ENCODE measurements at regions not wholly inside any gene's neighbourhood (a gene's known extent, or its start where the extent isn't known, plus 50 kb on each side); places are given as distances from the start of the nearest gene placed in this dataset.
A peak's percentile ranks its signal among the peaks of the same experiment; 100 is the strongest.

DNA sequence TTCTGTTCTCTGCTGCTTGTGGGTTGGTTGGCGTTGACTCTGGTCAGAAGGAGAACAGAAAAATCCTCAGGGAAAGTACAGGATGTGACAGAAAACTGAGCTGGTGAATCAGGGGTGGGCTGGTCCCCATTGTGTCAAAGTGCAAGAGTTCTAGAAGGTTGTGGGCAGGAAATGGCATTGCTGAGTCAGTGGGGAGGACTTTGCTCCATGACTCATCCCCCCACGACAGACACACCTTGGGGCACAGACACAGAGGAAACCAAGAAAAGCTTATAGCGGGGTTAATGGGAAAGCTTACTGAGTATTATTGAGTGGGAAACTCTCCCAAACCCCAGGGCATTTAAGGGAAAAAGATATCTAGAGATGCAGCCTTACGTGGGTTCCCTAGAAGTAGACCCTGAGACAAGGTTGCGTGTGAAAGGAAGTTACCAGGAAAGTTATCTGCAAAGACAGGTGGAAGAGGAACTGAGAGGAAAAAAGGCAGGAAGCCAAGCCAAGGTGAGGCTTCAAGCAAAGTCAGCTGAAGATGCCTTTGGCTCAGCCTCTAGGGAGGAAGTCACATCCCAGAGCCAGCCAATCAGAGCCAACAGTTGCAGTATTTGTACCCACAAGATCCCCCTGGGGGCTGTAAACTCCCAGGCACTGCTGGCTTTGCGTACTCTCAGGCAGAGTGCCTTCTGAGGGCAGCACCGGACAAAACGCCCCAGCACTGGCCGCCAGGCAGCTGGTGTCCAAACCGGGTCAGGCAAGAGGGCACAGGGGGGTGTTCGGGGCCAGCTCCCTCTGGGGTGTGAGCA, 86.4 kb downstream of the FOXL1 start:
- DNase-seq (ENCODE audit: low spot score): peak; percentile 83

DNA sequence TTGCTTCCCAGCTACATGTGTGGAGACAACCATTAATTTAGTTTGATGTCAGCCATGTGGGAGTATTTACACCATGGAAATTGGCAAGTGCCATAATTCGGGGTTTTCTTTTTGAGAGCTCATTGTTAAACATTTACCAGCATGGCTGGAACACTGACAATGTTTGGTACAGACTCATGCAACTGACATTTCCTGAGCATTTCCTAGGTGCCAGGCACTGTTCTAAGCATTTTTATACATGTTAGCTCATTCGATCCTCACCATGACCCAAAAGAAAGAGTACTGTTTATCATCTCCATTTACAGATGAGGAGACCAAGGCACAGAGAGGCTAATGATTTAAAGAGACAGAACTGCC, 86.9 kb downstream of the FOXL1 start:
- DNase-seq (ENCODE audit: low spot score): peak; percentile 48

DNA sequence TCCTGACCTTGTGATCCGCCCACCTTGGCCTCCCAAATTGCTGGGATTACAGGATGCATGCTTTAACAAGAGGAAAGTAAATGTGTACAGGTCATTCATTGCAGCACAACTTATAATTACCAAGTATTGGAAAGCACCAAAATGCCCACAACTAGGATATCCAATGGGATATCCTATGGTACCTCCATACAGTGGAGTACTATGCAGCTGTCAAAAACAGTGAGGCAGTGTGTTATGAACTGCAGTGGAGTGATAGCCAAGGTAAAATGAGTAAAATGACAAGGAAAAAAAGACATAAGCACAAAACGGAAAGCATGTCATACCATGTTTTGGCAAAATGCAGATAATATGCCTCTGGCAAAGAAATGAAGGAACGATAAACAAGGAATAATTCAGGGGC, 87.6 kb downstream of the FOXL1 start:
- DNase-seq (ENCODE audit: low spot score): no peak

DNA sequence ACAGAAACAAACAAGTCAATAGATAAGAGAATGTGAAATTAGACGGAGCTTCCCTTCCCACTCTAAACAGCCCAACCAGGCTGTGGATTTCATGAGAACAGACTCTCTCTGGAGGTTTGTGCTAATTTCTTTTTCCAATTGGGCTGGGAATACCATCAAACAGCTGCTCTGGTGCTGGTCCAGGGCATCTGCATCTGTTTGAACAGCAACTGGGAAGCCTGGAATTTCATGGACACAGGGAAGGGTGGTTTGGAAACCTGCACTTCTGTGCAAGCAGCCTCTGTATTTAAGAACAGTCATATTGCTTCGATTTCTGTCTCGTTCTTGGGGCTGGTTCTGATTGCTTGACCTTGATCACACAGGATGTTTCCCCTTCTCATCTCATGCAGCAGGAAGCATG, 88.7 kb downstream of the FOXL1 start:
- DNase-seq (ENCODE audit: low spot score): no peak

DNA sequence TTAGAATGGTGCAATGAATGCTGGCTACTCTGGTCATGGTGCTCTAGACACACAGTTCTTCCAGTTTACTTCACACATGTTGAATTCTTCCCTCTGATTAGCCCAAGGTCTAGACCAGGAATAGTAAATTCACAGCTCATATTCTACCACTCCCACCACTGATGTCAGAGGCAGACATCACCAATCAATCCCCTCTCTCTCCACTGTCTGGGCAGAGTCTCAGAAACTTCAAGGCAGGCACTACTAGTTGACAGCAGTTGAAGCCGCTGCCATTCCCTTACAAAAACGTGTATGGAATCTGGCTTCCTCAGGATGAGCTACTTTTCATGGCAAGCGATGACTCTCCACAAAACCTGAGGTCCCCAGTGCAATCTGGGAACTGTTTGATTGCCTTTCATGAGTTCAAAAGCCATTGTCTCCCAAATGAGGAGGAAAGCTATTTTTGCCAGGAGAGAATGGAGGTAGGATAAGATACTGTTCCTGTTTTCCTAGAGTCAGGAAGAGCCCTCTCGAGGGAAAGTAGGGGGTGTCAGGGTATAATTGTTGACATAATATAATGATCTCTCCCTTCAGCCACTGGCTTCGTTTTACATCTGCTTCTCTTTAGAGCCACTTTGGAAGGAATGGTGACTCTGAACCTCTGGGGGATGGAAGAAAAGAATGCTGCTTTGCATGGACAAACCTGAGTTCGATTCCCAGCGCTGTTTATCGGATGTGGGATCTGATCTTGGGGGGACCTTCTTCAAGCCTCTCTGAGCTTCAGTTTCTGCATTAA, 90.0 kb downstream of the FOXL1 start:
- peak; percentile 12 for DNase-seq (ENCODE audit: low spot score)

DNA sequence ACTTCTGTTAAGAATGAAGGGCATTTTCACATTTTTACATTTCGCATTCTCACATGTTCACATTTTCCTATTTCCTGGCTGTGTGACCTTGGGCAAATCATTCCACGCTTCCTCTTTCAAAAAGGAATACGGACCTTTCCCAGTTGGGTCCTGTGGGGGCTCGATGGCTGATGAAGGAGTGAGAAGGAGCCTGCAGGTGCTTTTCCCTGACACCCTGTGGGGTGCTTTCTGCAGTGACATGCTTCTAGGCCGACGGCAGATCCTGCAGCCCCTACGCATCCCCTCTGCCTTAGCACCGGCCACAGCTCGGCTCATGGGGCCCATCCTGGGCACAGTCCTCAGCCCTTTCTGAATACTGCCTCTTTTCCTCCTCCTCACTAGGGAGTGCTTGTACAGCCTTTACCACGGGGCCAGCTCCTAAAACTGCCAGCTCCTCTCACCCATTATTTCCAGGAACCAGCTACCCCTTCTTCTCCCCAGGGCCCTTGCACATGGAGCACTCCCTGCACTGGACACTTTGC, 91.0 kb downstream of the FOXL1 start:
- DNase-seq (ENCODE audit: low spot score): no peak

DNA sequence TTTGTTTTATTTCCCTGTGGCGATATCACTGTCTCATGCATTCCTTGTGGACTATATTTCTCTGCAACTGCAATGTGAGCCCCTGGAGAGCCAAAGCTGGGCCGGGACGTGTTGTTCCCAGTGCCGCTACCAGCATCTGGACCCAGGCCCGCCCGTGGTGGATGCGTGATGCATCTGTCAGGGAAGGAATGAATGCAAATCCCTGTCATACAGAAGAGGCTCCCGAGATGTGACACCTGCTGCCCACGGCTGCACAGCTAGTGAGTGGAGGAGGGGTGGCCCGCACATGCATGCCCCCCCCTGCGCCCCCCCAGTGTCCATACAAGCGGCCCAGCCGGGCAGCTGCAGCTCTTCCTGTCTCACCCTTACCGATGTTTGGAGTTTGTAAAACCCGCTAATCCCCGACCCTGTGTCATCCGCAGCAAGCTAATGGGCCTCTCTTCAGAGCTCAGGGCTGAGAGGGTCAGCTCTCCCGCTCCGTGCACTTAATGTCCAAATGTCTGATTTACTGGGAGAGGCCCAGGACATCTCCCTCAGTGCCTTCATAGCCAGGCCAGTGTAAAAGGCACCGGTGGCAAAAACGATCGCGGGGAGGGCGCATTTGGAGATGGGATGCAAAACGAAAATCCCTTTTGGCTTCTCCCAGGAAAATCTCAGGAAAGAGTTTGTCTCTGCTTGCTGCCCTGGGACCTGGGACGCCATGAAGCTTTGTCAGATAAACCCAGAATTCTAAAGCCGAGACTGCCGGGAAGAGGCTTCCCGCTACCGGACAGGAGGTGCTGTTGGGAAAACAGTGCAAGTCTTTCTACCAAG, 91.8 kb downstream of the FOXL1 start:
- no peak for DNase-seq (ENCODE audit: low spot score)

DNA sequence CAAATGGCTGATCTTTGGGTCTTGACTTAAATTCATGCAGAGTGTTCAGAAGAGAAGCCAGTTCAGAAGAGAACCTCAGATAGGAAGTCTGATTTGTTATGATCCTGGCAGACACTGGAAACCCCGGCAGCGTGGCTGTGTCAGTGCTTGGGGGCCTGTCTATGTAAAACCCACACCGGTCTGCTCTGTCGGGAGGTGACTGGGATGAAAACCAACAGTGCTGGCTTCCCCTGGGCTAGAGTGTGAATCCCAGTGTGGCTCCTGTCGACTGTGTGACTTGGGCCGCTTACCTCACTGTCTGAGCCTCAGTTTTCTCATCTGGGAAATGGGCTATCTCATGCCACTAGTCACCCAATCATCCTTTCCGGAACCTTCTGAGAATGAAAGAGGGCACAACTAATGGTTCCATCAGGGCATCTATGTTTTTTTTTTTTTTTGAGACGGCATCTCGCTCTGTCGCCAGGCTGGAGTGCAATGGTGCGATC, 92.4 kb downstream of the FOXL1 start:
- no peak for DNase-seq (ENCODE audit: low spot score)

DNA sequence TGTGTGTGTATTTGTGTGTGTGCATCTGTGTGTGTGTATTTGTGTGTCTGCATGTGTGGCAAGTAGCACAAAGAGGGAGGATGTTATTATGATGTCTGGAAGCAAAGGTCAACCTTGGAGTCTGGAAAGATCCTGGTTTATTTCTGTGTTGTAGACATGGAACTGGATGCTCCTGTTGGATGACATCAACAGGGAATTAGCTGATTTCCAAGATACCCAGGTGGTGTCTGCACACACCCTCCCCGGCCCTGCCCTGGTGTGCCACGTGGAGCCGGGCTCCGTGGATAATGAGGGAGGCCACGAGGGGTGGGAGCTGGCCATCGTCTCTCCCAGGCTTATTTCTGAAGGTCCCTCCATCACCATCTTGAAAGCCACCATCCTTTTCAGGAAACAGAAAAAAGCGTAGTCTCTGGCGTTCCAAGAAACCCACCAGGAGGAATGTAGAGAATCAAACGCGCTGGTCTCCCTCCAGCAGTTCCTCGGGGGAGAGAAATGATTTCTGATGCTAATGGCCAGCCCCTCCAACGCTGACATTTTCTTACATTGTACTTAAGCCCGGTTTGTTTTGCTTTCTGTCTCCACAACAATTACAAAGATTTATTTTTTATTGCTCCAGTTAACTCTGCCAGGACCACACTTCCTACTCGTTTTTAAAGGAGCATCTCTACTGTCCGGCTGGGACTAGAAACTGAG, 93.3 kb downstream of the FOXL1 start:
- peak; percentile 52 for DNase-seq (ENCODE audit: low spot score)

DNA sequence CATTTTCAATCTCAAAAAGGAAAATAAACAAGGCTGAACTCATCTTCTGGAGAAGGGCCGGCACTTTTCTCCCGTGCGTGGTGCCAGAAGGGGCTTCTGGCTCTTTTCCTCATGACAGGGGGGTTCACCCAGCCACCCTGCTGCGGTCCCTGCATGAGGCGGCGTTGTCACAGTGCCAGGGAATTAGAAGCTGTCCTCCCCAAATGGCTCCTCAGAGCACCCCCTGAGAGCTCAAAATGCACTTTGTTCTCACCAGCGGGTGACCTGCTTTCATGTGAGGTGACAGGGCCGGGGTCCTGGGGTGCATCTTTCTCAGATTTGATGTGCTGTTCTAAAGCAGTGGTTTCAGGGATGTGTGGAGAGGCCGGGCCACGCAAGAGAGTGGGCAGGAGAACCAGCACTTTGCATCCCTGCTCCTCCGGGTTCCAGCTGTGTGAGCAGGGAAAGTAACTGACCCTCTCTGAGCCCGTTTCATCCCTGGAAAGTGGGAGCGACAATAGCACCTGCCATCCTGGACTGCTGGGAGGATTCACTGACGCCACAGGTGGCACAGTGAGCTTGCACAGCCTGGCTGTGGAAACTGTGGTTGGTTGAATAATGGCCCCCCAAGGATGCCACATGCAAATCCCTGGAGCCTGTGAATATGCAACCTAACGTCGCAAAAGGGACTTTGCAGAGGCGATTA, 94.0 kb downstream of the FOXL1 start:
- no peak for DNase-seq (ENCODE audit: low spot score)

DNA sequence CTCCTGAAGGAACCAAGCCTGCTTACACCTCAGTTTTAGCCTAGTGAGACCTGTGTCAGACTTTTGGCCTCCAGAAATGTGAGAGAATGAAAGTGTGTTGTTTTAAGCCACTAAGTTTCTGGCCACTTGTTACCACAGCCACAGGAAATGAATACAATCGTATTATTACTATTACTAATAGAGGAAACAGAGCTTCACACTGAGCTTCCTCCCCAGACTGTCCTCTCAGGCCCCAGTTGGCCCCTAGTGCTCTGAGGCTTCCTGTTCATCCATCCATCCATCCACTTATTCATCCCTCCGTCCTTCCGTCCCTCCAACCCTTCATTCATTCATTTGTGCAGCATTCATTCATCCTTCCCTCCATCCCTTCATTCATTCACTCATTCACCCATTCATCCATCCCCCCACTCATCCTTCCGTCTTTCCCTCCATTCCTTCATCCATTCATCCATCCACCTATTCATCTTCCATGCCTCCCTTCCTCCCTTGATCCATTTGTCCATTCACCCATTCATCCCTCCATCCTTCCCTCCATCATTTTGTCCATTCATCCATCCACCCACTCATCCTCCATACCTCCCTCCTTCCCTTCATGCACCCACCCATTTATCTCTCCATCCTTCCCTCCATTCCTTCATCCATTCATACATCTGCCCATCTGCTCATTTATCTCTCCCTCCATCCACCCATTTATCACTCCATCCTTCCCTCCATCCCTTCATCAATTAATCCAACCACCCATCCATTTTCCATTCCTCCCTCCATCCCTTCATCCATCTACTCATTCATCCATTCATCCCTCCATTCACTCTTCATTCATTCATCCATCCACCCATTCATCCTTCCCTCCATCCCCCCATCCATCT, 95.0 kb downstream of the FOXL1 start:
- DNase-seq (ENCODE audit: low spot score): no peak

DNA sequence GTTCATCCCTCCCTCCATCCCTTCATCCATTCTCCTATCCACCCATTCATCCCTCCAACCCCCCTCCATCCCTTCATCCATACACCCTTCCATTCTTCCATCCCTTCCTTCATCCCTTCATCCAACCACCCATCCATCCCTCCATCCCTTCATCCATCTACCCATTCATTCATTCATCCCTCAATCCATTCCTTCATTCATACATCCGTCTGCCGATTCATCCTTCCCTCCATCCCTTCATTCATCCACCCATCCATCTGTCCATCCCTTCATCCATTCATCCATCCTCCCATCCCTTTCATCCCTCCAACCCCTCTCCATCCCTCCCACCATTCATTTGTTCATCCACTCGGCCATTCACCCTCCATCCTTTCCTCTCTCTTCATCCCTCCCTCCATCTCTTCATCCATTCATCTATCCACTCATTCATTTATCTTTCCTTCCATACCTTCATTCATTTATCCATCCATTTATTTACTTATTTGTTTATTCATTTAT, 95.7 kb downstream of the FOXL1 start:
- no peak for DNase-seq (ENCODE audit: low spot score)

DNA sequence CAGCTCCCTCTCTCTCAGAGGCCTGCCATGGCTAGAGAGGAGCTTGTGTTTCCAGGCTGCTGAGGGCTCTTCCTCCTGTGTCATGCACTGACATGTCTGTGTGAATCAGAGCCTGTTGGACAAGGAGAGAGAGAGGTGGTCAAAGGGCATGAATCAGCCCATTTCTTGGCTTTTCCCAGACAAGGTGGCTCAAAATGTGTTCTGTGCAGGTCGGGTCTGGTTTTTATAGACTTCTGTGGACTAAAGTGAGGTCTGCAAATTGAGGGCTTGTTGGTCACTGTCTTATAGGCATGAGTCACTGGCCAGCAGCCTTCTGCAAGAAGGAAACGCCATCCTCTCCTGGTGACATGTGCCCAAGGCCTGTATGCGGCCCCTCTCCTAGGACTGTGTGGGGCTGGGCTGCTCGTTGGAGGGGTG, 97.9 kb downstream of the FOXL1 start:
- peak; percentile 64 for DNase-seq (ENCODE audit: low spot score)

DNA sequence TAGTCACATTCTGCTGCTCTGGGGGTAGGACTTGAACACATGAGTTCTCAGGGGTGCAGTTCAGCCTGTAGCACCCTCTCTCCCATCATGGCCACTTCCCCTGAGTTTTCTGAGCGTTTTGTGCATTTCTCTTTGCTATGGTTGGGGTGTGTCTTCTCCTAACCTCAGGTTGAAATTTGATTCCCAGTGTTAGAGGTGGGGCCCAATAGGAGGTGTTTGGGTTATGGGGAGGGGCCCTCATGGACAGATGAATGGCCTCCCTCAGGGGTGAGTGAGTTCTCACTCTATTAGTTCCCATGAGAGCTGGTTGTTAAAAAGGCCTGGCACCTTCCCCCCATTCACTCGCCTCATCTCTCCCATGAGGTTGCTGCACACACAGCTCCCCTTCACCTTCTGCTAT, 101.1 kb downstream of the FOXL1 start:
- no peak for DNase-seq (ENCODE audit: low spot score)

DNA sequence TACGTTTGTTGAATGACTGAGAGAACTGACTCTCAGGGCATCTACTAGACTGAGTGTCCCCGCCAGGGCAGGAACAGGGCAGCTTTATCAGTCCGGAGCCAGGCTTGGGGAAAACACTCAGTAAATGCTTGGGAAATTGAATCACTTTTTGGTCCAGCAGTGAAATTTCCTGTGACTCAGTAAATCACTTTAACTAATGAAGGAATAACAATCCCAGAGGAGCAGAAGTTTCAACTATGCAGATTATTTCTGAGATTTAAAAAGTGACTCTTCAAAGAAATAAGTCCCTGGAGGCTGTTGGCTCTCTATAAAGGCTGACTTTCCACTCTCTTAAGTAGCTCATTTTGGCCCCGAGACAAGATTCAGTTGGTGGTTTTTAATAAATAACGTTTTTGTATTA, 101.8 kb downstream of the FOXL1 start:
- peak; percentile 80 for DNase-seq (ENCODE audit: low spot score)

DNA sequence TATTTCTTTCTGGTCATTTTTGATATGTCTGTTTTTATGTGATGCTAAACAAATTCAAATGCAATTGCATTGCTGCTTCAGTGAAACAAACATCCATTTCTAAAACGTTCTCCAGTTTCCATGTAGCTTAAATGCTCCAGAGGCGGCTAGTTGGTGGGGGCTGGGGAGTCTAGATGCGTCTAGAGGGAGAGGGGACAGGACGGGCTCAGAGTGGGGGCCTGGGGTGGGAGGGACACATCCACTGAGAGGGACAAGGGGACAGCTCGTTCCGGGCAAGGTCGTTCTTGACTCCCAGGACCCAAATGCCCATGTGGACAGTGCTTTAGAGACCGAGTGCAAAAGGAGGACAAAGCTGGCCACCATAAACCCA, 102.3 kb downstream of the FOXL1 start:
- DNase-seq (ENCODE audit: low spot score): no peak

DNA sequence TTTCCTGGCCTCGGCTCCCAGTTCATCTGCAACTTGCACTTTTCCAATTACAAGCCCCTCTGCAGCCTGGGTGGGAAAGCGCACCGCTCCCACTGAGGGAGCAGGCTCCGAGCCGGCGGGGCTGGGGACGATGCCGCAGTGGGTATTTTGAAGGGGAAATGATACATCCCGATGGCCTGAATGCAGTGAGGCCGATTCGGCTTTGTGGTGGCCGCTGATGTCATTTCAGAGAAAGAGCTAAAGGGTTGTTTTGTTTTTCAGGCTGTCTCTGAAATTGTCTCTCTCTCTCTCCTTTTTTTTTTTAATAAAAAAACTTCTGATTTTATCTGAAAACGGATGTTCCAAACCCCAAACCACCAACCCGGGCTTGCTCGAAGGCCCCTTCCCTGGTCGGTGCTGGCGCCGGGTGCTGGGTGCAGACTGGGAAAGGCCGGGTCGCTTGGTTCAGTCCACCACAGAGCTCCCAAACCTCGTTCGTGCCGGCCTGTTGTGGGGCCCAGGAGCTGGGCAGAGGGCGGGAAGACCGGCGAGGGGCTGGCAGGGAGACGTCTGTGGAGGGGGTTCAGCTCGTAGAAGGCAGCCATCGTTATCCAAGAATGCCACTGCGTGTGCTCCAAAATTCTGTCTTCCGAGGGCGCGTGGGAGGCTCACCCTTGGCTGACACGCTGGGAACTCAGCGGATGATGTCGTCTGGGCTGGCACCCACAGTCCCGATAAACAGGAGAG, 102.8 kb downstream of the FOXL1 start:
- no peak for DNase-seq (ENCODE audit: low spot score)

DNA sequence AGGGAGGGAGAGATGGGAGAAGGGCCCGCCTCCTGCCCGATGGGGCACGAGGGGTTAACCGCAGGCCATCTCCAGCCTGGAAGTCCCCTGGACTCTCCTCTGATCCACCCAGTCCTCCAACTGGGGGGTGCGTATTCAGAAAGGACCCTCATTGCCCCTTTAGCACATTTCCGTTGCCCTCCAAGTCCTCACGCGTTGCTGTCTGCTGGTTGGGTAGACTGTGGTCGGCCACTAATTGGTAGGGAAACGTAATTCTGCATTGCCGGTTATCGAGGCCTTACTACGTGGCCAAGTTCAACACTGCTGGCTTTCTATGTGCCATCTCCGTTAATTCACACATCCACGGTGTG, 103.4 kb downstream of the FOXL1 start:
- no peak for DNase-seq (ENCODE audit: low spot score)

DNA sequence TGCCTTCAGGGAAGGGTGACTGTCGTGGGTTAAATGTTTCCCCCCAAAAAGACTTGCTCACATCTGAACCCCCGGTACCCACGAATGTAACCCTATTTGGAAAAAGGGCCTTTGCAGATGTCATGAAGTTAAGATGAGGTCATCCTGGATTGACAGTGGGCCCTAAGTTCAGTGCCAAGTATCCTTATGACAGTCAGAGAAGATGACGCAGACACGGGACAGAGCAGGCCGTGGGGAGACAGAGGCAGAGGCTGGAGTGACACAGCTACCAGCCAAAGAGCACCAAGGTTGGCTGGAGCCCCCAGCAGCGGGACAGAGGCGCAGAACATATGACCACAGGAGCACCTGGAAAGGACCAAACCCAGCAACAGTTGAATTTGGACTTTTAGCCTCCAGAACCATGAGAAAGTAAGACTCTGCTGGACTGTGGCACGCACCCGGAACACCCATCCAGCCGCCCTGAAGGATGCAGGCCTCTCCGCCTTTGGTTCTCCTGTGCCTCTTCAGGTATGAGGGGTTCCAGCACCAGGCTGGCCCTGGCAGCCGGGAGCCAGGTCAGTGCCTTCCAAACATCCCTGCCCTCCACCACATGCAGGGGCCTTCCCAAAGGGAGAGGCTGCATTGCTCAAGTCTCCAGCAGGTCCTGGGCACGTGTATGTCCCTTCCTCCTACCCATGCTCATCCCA, 104.0 kb downstream of the FOXL1 start:
- DNase-seq (ENCODE audit: low spot score): no peak
